ENCODE measurements at regions not wholly inside any gene's neighbourhood (a gene's known extent, or its start where the extent isn't known, plus 50 kb on each side); places are given as distances from the start of the nearest gene placed in this dataset.

- no peak for TF ChIP-seq POLR2AphosphoS5 (IDR thresholded peaks at IDR 0.05; ENCODE audit: borderline replicate concordance, low read depth, low read length)
- no peak for TF ChIP-seq EZH2 (IDR thresholded peaks at IDR 0.05)
Measured at GRCh38 chr13:103961784-103962183, 895.6 kb upstream of the SLC10A2 start.

Data from SK-N-MC (cell line).